Stimulated activated naive B cell treated with anti-CD40 and anti-IgM and Interleukin-4, amounts not matched to agents 10 μg/mL and 1 μg/mL and 100 μg/mL, for 72 hours (primary cell): ENCODE measurements at regions not wholly inside any gene's neighbourhood (a gene's known extent, or its start where the extent isn't known, plus 50 kb on each side); places are given as distances from the start of the nearest gene placed in this dataset.
"Not testable (repeated sequence)": the region's sequence is repeated elsewhere in the genome, so short reads cannot be mapped to it uniquely, and the experiment has no call there.

ENCODE experiments used
- ATAC-seq, 2 donors: fragments of 150-1000 bp; cut with Tn5 transposase; replicated peaks; 2 replicates each; pipeline ENCODE4 v1.10.0; 2021; ENCODE audit warnings: moderate library complexity in 1 of 2
- DNase-seq: peaks from one replicate; pipeline ENCODE4 v3.0.0; 2021
- H3K27ac Mint-ChIP-seq: one replicate; pipeline ENCODE4 v1.8.0; 2022; ENCODE audit warnings: mild to moderate bottlenecking, mixed read lengths
- H3K27me3 Mint-ChIP-seq, 2 donors: one replicate each; pipeline ENCODE4 v1.8.0; 2022; ENCODE audit warnings: mixed read lengths in 2 of 2
- H3K36me3 Mint-ChIP-seq, 2 donors: one replicate each; pipeline ENCODE4 v1.8.0; 2022; ENCODE audit warnings: mixed read lengths in 2 of 2, mild to moderate bottlenecking in 1 of 2
- H3K4me1 Mint-ChIP-seq, 2 donors: one replicate each; pipeline ENCODE4 v1.8.0; 2022; ENCODE audit warnings: mixed read lengths in 2 of 2, mild to moderate bottlenecking in 1 of 2
- H3K4me3 Mint-ChIP-seq, 2 donors: one replicate each; pipeline ENCODE4 v1.8.0; 2022; ENCODE audit warnings: mild to moderate bottlenecking in 2 of 2, mixed read lengths in 2 of 2, moderate library complexity in 1 of 2
- H3K9me3 Mint-ChIP-seq, 2 donors: one replicate each; pipeline ENCODE4 v1.8.0; 2022; ENCODE audit warnings: mixed read lengths in 2 of 2, mild to moderate bottlenecking in 1 of 2

DNA sequence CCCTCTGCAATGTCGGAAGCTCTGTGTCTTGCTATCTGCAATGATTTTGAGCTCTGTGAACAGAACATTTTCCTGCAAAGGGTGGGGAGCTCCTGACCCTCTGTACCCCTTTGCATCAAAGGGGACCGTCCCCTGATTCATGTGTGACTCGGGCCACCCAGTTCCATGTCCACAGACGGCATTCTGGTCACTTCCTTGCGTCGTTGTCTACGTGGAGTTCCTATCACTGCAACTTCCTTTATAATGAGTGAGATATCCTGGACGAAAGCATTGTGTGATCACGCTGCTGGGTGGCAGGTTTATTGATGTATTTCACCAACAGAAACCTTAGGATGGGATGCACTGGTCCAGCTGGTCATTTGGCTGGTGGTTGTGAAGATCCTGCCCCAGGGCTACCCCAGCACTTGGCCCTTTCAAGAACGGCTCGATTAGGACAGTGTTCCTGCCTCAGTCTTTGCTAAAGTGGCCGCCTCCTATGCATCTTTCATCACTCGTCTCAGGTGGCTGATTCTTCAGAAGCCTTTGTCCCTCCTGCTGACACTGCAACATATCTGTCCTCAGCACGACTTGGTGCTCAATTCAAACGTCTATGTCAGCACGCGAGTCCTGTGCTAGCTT, 202.7 kb downstream of the ACKR3 start:
- H3K27me3 Mint-ChIP-seq = peaks cover 11 to 15% of the 10 kb centered on the region in 2 donors

GRCh38 chr2:236773206-236773605, 203.6 kb downstream of the ACKR3 start:
- DNase-seq (no peak), ATAC-seq (no peak)
- no peaks in the 10 kb centered on the region for H3K9me3 Mint-ChIP-seq
- no peaks in the 10 kb centered on the region for H3K36me3 Mint-ChIP-seq
- H3K27ac Mint-ChIP-seq = no peak overlapping the region
- H3K4me1 Mint-ChIP-seq = no peaks in the 10 kb centered on the region
- H3K27me3 Mint-ChIP-seq = peaks cover 11 to 18% of the 10 kb centered on the region in 2 donors
- no peak overlapping the region for H3K4me3 Mint-ChIP-seq

More for the DNA sequence above, 202.7 kb downstream of the ACKR3 start:
- H3K27ac Mint-ChIP-seq = no peak overlapping the region
- no peaks in the 10 kb centered on the region for H3K36me3 Mint-ChIP-seq
- no peak for ATAC-seq
- no peak overlapping the region for H3K4me3 Mint-ChIP-seq
- H3K9me3 Mint-ChIP-seq = no peaks in the 10 kb centered on the region
- DNase-seq = no peak
- no peaks in the 10 kb centered on the region for H3K4me1 Mint-ChIP-seq

DNA sequence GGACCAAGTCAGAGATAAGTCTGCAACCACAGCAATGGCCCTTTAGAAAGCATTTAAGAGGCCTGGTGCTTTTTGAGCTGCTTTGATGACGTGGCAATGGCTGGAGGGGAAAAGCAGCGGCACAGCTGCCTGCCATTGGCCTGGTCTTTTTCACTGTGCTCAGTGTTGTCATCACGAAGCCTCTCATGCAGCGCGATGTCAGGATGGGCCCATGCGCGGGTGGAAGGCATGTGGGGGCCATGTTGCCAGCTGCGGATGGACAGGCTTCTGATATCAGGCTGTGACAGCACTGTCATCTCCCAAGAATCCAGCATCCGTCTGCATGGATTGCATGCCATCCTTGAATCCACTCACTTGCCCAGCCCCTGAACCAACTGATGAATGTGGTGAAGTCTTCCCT, 204.5 kb downstream of the ACKR3 start:
- Mint-ChIP-seq H3K27ac (no peak overlapping the region), H3K9me3 (no peaks in the 10 kb centered on the region), H3K4me1 (no peaks in the 10 kb centered on the region), H3K36me3 (no peaks in the 10 kb centered on the region), H3K4me3 (no peak overlapping the region), H3K27me3 (peaks cover 7 to 12% of the 10 kb centered on the region in 2 donors)
- ATAC-seq (no peak), DNase-seq (no peak)

GRCh38 chr2:236775511-236775910, 205.9 kb downstream of the ACKR3 start:
- DNase-seq = no peak
- no peak overlapping the region for H3K27ac Mint-ChIP-seq
- peaks cover 0 to 3% of the 10 kb centered on the region in 2 donors for H3K27me3 Mint-ChIP-seq
- no peak overlapping the region for H3K4me3 Mint-ChIP-seq
- H3K4me1 Mint-ChIP-seq = no peaks in the 10 kb centered on the region
- no peaks in the 10 kb centered on the region for H3K36me3 Mint-ChIP-seq
- no peak for ATAC-seq
- H3K9me3 Mint-ChIP-seq = no peaks in the 10 kb centered on the region

- Mint-ChIP-seq H3K9me3 (no peaks in the 10 kb centered on the region), H3K27ac (no peak overlapping the region), H3K4me3 (no peak overlapping the region), H3K4me1 (no peaks in the 10 kb centered on the region), H3K27me3 (peaks cover under 1 to 3% of the 10 kb centered on the region in 2 donors), H3K36me3 (no peaks in the 10 kb centered on the region)
- no peak for DNase-seq
- no peak for ATAC-seq
Observed at GRCh38 chr2:236776206-236776605, 206.6 kb downstream of the ACKR3 start.

- no peaks in the 10 kb centered on the region for H3K9me3 Mint-ChIP-seq
- no peaks in the 10 kb centered on the region for H3K4me1 Mint-ChIP-seq
- DNase-seq = no peak
- H3K27me3 Mint-ChIP-seq = peaks cover 6 to 8% of the 10 kb centered on the region in 2 donors
- no peak overlapping the region for H3K27ac Mint-ChIP-seq
- H3K36me3 Mint-ChIP-seq = no peaks in the 10 kb centered on the region
- no peak overlapping the region for H3K4me3 Mint-ChIP-seq
- no peak for ATAC-seq
Observed at GRCh38 chr2:236776695-236777251, 207.1 kb downstream of the ACKR3 start.

DNA sequence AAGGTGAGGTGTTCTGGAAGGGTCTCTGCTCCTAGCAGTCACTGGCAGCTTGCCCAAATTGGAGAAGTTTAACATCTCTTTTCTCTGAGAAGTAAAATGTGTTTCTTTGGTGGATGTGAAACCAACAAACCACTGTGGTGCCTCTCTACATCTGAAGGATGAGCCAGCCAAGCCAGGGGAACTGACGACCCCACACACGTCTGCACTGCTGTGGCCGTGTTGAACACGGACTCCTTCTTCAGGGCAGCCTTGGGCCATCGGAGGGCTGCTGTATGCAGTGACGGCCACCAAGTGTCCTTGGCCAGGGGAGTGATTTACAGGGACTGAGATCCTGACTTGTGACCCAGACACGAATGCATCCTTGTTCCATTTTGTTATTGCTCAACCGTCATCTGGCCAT, 207.8 kb downstream of the ACKR3 start:
- Mint-ChIP-seq H3K27me3 (peaks cover 11 to 13% of the 10 kb centered on the region in 2 donors), H3K4me3 (no peak overlapping the region), H3K36me3 (no peaks in the 10 kb centered on the region), H3K27ac (no peak overlapping the region), H3K9me3 (no peaks in the 10 kb centered on the region), H3K4me1 (no peaks in the 10 kb centered on the region)
- no peak for DNase-seq
- ATAC-seq = no peak

GRCh38 chr2:236781933-236782816, 212.6 kb downstream of the ACKR3 start:
- DNase-seq = no peak
- ATAC-seq = no peak
- no peak overlapping the region for H3K27ac Mint-ChIP-seq
- H3K27me3 Mint-ChIP-seq = peaks cover 18 to 29% of the 10 kb centered on the region in 2 donors
- H3K36me3 Mint-ChIP-seq = no peaks in the 10 kb centered on the region
- H3K4me3 Mint-ChIP-seq = no peak overlapping the region
- no peaks in the 10 kb centered on the region for H3K4me1 Mint-ChIP-seq
- peaks cover 0 to 3% of the 10 kb centered on the region in 2 donors for H3K9me3 Mint-ChIP-seq

DNA sequence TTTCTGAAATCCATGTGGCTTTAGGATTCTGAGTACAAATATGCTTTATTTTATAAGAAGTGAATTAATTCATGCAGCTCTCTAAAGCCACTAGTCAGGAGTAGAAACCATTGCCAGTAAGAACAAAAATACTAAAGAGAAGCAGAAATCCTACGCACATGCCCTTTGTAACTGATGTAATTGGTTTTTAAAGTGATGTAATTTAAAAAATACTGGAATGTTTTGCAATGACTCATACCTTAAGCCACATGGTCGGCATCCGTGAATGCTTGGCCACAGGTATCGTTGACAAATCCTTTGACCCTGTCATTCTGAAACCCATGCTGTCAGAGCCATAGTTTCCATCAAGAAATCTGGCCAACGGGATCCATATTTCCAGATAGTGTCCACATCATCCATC, 213.3 kb downstream of the ACKR3 start:
- peaks cover 6 to 7% of the 10 kb centered on the region in 2 donors for H3K9me3 Mint-ChIP-seq
- ATAC-seq (no peak), DNase-seq (no peak)
- H3K27me3 Mint-ChIP-seq = peaks cover 18 to 26% of the 10 kb centered on the region in 2 donors
- H3K4me3 Mint-ChIP-seq = no peak overlapping the region
- H3K4me1 Mint-ChIP-seq = peaks cover 0 to 5% of the 10 kb centered on the region in 2 donors
- H3K27ac Mint-ChIP-seq = no peak overlapping the region
- H3K36me3 Mint-ChIP-seq = no peaks in the 10 kb centered on the region

DNA sequence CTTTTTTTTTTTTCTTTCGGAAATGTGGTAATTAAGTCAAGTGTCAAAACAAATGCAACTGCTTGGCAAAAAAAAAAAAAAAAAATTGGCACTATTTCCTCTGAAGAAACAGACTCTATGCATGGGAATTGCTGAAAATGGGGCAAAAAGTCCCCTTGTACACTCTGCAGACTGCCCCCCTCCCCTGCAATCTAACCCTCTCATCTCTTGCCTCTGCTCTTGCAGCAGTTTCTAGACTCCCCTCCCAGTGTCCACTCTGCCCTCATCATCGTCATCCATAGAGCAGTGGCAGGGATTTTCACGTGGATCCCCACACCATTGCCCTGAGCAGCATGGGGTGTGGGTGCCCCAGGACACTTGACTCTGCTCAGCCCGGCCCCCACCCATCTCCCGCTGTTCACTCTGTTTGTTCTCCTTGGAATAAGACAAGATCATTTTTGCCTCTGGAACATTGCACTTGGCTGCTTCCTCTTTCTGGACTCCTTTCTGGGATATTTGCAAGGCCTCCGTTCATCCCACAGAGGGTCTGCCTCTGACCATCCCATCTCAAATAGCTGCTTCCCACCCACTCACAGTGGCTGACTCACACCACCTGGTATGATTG, 213.9 kb downstream of the ACKR3 start:
- Mint-ChIP-seq H3K9me3 (peaks cover 6 to 7% of the 10 kb centered on the region in 2 donors), H3K27me3 (peaks cover 18 to 26% of the 10 kb centered on the region in 2 donors), H3K4me3 (no peak overlapping the region), H3K36me3 (no peaks in the 10 kb centered on the region), H3K27ac (no peak overlapping the region), H3K4me1 (peaks cover 0 to 5% of the 10 kb centered on the region in 2 donors)
- ATAC-seq (no peak), DNase-seq (no peak)

- no peak overlapping the region for H3K4me3 Mint-ChIP-seq
- peaks cover 6 to 7% of the 10 kb centered on the region in 2 donors for H3K9me3 Mint-ChIP-seq
- H3K36me3 Mint-ChIP-seq = no peaks in the 10 kb centered on the region
- H3K27me3 Mint-ChIP-seq = peaks cover 18 to 26% of the 10 kb centered on the region in 2 donors
- DNase-seq = no peak
- ATAC-seq = no peak
- H3K4me1 Mint-ChIP-seq = peaks cover 0 to 5% of the 10 kb centered on the region in 2 donors
- H3K27ac Mint-ChIP-seq = no peak overlapping the region
Observed at GRCh38 chr2:236785611-236786057, 216.0 kb downstream of the ACKR3 start.

DNA sequence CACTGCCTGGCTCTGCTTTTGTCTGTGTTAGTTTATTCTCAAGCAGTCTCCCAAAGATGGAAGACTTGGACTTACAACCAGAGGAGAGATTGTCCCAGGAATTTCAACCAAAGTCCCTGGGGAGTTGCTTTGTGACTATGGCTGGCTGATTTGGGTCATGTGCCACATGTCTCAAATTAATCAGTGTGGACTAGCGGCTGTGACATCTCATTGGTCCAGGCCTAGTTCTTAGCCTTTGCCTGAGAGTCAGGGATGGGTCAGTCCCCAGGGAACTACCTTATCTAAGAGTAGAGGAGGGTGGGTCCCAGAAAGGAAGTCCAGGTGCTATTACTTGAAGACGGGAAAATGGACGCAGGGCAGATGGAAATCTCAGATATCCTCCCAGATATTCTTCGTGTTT, 217.1 kb downstream of the ACKR3 start:
- Mint-ChIP-seq H3K36me3 (no peaks in the 10 kb centered on the region), H3K4me1 (peaks cover 0 to 5% of the 10 kb centered on the region in 2 donors), H3K9me3 (peaks cover 6 to 7% of the 10 kb centered on the region in 2 donors), H3K27ac (no peak overlapping the region), H3K4me3 (no peak overlapping the region), H3K27me3 (peaks cover 12 to 21% of the 10 kb centered on the region in 2 donors)
- ATAC-seq (no peak), DNase-seq (no peak)

DNA sequence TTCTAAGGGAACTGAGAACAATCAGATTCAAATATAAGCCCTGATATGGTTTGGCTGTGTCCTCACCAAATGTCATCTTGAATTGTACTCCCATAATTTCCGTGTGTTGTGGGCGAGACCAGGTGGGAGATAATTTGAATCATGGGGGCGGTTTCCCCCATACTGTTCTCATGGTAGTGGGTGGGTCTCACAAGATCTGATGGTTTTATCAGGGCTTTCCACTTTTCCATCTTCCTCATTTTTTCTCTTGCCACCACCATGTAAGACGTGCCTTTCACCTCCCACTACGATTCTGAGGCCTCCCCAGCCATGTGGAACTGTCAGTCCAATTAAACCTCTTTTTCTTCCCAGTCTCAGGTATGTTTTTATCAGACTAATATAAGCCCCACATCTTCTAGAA, 217.8 kb downstream of the ACKR3 start:
- H3K27me3 Mint-ChIP-seq = peaks cover 7 to 17% of the 10 kb centered on the region in 2 donors
- not testable (repeated sequence) for H3K9me3 Mint-ChIP-seq, H3K4me3 Mint-ChIP-seq, H3K36me3 Mint-ChIP-seq, ATAC-seq, DNase-seq, H3K4me1 Mint-ChIP-seq
- peak overlapping the region; percentile 33 for H3K27ac Mint-ChIP-seq

DNA sequence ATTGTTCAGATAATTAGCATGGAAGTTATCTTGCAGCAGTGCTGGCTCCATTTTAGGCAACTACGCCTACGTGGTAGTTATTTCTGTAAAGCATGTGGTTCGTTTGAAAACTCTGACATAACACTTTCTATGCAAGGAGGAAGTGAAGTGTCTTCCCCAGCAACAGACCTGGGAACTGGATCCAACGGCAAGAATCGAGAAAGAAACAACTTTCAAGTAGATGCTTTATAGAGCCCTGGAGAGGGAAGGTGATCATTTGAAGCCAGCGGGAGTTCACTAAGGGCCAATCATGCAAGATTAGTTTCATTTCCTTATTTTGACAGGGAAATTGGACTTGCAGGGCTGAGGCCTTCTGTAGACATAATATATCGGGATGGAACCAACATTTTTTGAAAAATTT, 218.3 kb downstream of the ACKR3 start:
- H3K9me3 Mint-ChIP-seq = peaks cover 6 to 8% of the 10 kb centered on the region in 2 donors
- peaks cover 0 to 5% of the 10 kb centered on the region in 2 donors for H3K4me1 Mint-ChIP-seq
- no peaks in the 10 kb centered on the region for H3K36me3 Mint-ChIP-seq
- ATAC-seq = no peak
- peaks cover 7 to 17% of the 10 kb centered on the region in 2 donors for H3K27me3 Mint-ChIP-seq
- H3K27ac Mint-ChIP-seq = peak overlapping the region; percentile 33
- no peak for DNase-seq
- H3K4me3 Mint-ChIP-seq = no peak overlapping the region
